HepG2 (cell line): ENCODE measurements at regions not wholly inside any gene's neighbourhood (a gene's known extent, or its start where the extent isn't known, plus 50 kb on each side); places are given as distances from the start of the nearest gene placed in this dataset.

Experiments
- ATAC-seq: fragments of 200-7000 bp; cut with Tn5 transposase; 3 replicates; pipeline ENCODE4 v1.9.1; 2020; ENCODE audit warnings: mild to moderate bottlenecking, moderate library complexity
- BruUV-seq: library from RNA; stranded (reverse); fragments of 400-500 nt; replicated peaks from 2 replicates; lab custom pipeline; 2021; lab: Mats Ljungman, UMichigan
- CTCF ChIA-PET: fragments of 300-600 bp; formaldehyde crosslinking; extraction: SDS; loops from one replicate; lab custom pipeline; 2021; ENCODE audit warnings: low total read pairs, inconsistent platforms, low intra/inter-chr PET ratio; lab: Yijun Ruan, JAX
- POLR2A ChIA-PET: fragments of 350-600 bp; sonication (Branson Sonifier 250); formaldehyde crosslinking; loops from one replicate; lab custom pipeline; 2020; ENCODE audit warnings: antibody characterized with exemption, inconsistent platforms; lab: Yijun Ruan, JAX
- DNase-seq: peaks from one replicate; pipeline ENCODE4 v3.0.0-alpha.2; 2015; ENCODE audit warnings: low spot score
- FAIRE-seq: peaks from 3 replicates; lab custom pipeline; 2011; peaks lifted over from hg19 to GRCh38; lab: Jason Lieb, UNC
- H2AFZ ChIP-seq: one replicate; pipeline ENCODE4 v1.6.1; 2011; ENCODE audit warnings: low read length, inconsistent platforms
- H3K27ac ChIP-seq: fragments of 300-600 bp; 3 replicates; pipeline ENCODE4 v1.8.0; 2011; ENCODE audit warnings: mixed run types, mild to moderate bottlenecking, mixed read lengths, low read length, inconsistent platforms; ENCODE audit not compliant: insufficient read depth; ENCODE audit errors: extremely low read length
- H3K27me3 ChIP-seq, 2 experiments: fragments of 200-600 bp in 1 of 2; 2 replicates in 1 of 2; 3 replicates in 1 of 2; pipeline versions ENCODE4 v1.6.0 to v1.8.0; 2011; ENCODE audit warnings: low read length in 2 of 2, mild to moderate bottlenecking in 2 of 2, moderate library complexity in 2 of 2, inconsistent platforms in 1 of 2; ENCODE audit not compliant: insufficient read depth in 2 of 2, control insufficient read depth in 1 of 2
- H3K36me3 ChIP-seq, 2 experiments: fragments of 200-600 bp in 1 of 2; replicated peaks in 1 of 2; 2 replicates in 1 of 2; 3 replicates in 1 of 2; pipeline versions ENCODE4 v1.5.1 to v1.8.0; 2011; ENCODE audit warnings: low read length in 2 of 2, inconsistent platforms in 1 of 2; ENCODE audit not compliant: insufficient read depth in 2 of 2, control insufficient read depth in 1 of 2
- H3K4me1 ChIP-seq: 2 replicates; pipeline ENCODE4 v1.5.1; 2012; ENCODE audit warnings: low read length, inconsistent platforms; ENCODE audit not compliant: insufficient read depth
- H3K4me2 ChIP-seq: 2 replicates; pipeline ENCODE4 v1.6.0; 2011; ENCODE audit warnings: low read depth, low read length, inconsistent platforms
- H3K4me3 ChIP-seq, 3 experiments: fragments of 200-600 bp in 1 of 3; sonication (generic), shearing (Covaris generic) in 1 of 3; replicated peaks in 1 of 3; 2 replicates each; pipeline ENCODE4 v1.5.1; 2011 to 2016; ENCODE audit warnings: low read length in 3 of 3, inconsistent platforms in 2 of 3, low read depth in 2 of 3, mild to moderate bottlenecking in 2 of 3, control low read depth in 1 of 3, mixed read lengths in 1 of 3; ENCODE audit not compliant: insufficient read depth in 1 of 3
- H3K79me2 ChIP-seq: one replicate; pipeline ENCODE4 v1.6.1; 2011; ENCODE audit warnings: low read length, inconsistent platforms; ENCODE audit not compliant: insufficient read depth
- H3K9ac ChIP-seq: 2 replicates; pipeline ENCODE4 v1.6.0; 2011; ENCODE audit warnings: mild to moderate bottlenecking, low read depth, low read length, inconsistent platforms; ENCODE audit not compliant: insufficient read depth
- H3K9me3 ChIP-seq: 2 replicates; pipeline ENCODE4 v1.5.1; 2012; ENCODE audit warnings: mild to moderate bottlenecking, low read length
- H4K20me1 ChIP-seq: 2 replicates; pipeline ENCODE4 v1.6.0; 2011; ENCODE audit warnings: inconsistent platforms, mild to moderate bottlenecking, low read length, moderate library complexity; ENCODE audit not compliant: insufficient read depth
- DNMT1 ChIP-seq: sonication (generic); formaldehyde crosslinking; IDR thresholded peaks from 2 replicates; pipeline ENCODE4 v1.5.1; 2020; ENCODE audit warnings: mild to moderate bottlenecking, missing genetic modification reagents
- GABPB1 ChIP-seq: IDR thresholded peaks from 2 replicates; pipeline ENCODE4 v1.6.1; 2016; ENCODE audit warnings: mild to moderate bottlenecking, missing genetic modification reagents, moderate library complexity, missing compliant biosample characterization
- POLR2A ChIP-seq, 2 experiments: IDR thresholded peaks; 2 replicates each; pipeline ENCODE4 v1.6.1; 2011; ENCODE audit warnings: low read depth in 2 of 2, low read length in 2 of 2, mild to moderate bottlenecking in 1 of 2, moderate library complexity in 1 of 2; ENCODE audit not compliant: insufficient read depth in 1 of 2
- PTBP1 ChIP-seq: fragments of 200-400 bp; formaldehyde crosslinking; IDR thresholded peaks from 2 replicates; pipeline ENCODE4 v1.6.1; 2018; ENCODE audit warnings: low read length, low read depth; ENCODE audit not compliant: poor library complexity, severe bottlenecking
- ZBTB42 ChIP-seq: sonication (generic); formaldehyde crosslinking; IDR thresholded peaks from 2 replicates; pipeline ENCODE4 v1.5.0; 2020; ENCODE audit warnings: mild to moderate bottlenecking, missing genetic modification reagents
- ZSCAN25 ChIP-seq: sonication (generic); formaldehyde crosslinking; IDR thresholded peaks from 2 replicates; pipeline ENCODE4 v1.8.0; 2022; ENCODE audit warnings: mild to moderate bottlenecking, missing genetic modification reagents
- WGBS: methylation state at CpG from one replicate; pipeline ENCODE4 v1.1.6; 2017; ENCODE audit warnings: low lambda C conversion rate; 5-methylcytosine and 5-hydroxymethylcytosine counted together
- in situ Hi-C: cut with HindIII; loops from 2 replicates; pipeline ENCODE4 v1.10.0; 2017; ENCODE audit warnings: low pct_unique_long_range_greater_than_20kb; ENCODE audit not compliant: extremely low pct_ligation_motif_present
- intact Hi-C: fragments of 100-400 bp; cut with micrococcal nuclease; formaldehyde crosslinking; loops from one replicate; pipeline ENCODE4 v1.10.0; 2022; ENCODE audit not compliant: unreplicated experiment
- TF ChIP-seq, protein P1 (sequence below): sonication (generic); formaldehyde crosslinking; IDR thresholded peaks from 2 replicates; pipeline ENCODE4 v1.4.0; 2020; ENCODE audit warnings: mild to moderate bottlenecking, missing genetic modification reagents

DNA sequence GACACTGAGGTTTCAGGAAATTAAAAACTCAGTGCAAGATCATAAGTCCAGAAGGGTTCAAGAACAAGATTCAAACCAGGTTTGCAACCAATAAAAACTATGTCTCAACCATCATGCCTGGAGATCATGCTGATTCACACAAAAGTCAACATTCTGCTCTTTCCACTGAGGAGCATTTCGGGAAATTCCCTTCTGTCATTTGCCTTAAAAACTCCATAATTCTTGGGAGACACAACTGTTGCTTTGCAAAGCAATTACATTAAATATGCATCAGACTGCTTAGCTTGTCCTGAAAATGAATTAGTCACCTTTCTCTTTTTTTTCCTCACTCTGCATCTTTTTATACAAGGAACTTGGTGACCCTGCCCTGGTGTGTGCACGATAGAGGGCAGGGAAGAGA lies 275.9 kb upstream of the ZNF462 start:
- DNase-seq, result no peak
- H3K27me3 ChIP-seq, result no peaks in the 10 kb centered on the region
- H3K36me3 ChIP-seq, result no peaks in the 10 kb centered on the region
- intact Hi-C loops, result no loop called here
- no TSS peak for BruUV-seq
- TF ChIP-seq ZSCAN25 (CRISPR knock-in tag) (no peak), POLR2A (IDR thresholded peaks at IDR 0.05; ENCODE audit: insufficient read depth in 1 of 2, low read depth in 2 of 2, low read length in 2 of 2) (no peak)
- TF ChIP-seq, protein P1, sequence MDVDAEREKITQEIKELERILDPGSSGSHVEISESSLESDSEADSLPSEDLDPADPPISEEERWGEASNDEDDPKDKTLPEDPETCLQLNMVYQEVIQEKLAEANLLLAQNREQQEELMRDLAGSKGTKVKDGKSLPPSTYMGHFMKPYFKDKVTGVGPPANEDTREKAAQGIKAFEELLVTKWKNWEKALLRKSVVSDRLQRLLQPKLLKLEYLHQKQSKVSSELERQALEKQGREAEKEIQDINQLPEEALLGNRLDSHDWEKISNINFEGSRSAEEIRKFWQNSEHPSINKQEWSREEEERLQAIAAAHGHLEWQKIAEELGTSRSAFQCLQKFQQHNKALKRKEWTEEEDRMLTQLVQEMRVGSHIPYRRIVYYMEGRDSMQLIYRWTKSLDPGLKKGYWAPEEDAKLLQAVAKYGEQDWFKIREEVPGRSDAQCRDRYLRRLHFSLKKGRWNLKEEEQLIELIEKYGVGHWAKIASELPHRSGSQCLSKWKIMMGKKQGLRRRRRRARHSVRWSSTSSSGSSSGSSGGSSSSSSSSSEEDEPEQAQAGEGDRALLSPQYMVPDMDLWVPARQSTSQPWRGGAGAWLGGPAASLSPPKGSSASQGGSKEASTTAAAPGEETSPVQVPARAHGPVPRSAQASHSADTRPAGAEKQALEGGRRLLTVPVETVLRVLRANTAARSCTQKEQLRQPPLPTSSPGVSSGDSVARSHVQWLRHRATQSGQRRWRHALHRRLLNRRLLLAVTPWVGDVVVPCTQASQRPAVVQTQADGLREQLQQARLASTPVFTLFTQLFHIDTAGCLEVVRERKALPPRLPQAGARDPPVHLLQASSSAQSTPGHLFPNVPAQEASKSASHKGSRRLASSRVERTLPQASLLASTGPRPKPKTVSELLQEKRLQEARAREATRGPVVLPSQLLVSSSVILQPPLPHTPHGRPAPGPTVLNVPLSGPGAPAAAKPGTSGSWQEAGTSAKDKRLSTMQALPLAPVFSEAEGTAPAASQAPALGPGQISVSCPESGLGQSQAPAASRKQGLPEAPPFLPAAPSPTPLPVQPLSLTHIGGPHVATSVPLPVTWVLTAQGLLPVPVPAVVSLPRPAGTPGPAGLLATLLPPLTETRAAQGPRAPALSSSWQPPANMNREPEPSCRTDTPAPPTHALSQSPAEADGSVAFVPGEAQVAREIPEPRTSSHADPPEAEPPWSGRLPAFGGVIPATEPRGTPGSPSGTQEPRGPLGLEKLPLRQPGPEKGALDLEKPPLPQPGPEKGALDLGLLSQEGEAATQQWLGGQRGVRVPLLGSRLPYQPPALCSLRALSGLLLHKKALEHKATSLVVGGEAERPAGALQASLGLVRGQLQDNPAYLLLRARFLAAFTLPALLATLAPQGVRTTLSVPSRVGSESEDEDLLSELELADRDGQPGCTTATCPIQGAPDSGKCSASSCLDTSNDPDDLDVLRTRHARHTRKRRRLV, result no peak
- TF ChIP-seq, all 625 proteins: peak for 0
- POLR2A ChIA-PET, result no interaction called here
- CTCF ChIA-PET, result no interaction called here
- no peak overlapping the region for H3K9ac ChIP-seq
- H4K20me1 ChIP-seq, result no peaks in the 10 kb centered on the region
- no peak overlapping the region for H3K4me3 ChIP-seq
- H3K27ac ChIP-seq, result no peak overlapping the region
- ATAC-seq (no peak), FAIRE-seq (no peak)
- H2AFZ ChIP-seq, result no peak overlapping the region
- no peaks in the 10 kb centered on the region for H3K4me1 ChIP-seq
- in situ Hi-C loops, result no loop called here
- H3K4me2 ChIP-seq, result no peak overlapping the region
- WGBS, result 9% methylated on average over 2 of the region's 2 CpGs
- no peaks in the 10 kb centered on the region for H3K79me2 ChIP-seq
- H3K9me3 ChIP-seq, result no peaks in the 10 kb centered on the region

DNA sequence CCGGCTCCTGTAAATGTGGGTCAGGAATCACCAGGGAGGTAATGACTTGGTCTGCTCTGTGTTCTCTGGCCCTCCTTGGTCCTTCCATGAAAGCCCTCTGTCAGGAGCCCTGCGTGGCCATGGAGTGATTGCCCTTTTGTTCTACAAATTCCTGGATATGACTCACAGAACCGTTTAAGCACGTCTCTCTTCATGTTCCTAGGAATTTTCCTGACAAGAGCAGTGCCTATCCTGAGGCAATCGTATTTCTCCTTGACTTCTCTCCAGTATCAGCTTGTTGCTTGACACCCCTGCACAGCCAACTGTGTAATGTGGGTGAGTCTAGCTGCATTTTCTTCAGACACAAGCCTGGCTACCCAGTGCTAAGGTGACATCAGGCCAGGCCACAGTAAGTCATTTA lies 274.3 kb upstream of the ZNF462 start:
- no peak overlapping the region for H3K9ac ChIP-seq
- no peaks in the 10 kb centered on the region for H4K20me1 ChIP-seq
- no TSS peak for BruUV-seq
- intact Hi-C loops (no loop called here), in situ Hi-C loops (no loop called here)
- no peak for DNase-seq
- TF ChIP-seq ZBTB42 (CRISPR knock-in tag) (no peak), DNMT1 (no peak), PTBP1 (no peak), GABPB1 (CRISPR knock-in tag) (no peak)
- POLR2A ChIA-PET, result no interaction called here
- no peak for ATAC-seq
- H3K27ac ChIP-seq, result no peak overlapping the region
- no peaks in the 10 kb centered on the region for H3K36me3 ChIP-seq
- H2AFZ ChIP-seq, result no peak overlapping the region
- no peaks in the 10 kb centered on the region for H3K4me1 ChIP-seq
- H3K79me2 ChIP-seq, result no peaks in the 10 kb centered on the region
- no peak overlapping the region for H3K4me2 ChIP-seq
- CTCF ChIA-PET, result no interaction called here
- FAIRE-seq, result no peak
- H3K27me3 ChIP-seq, result no peaks in the 10 kb centered on the region
- H3K4me3 ChIP-seq, result no peak overlapping the region
- 0% methylated on average over 5 of the region's 5 CpGs for WGBS
- no peaks in the 10 kb centered on the region for H3K9me3 ChIP-seq
